ENCODE measurements at regions not wholly inside any gene's neighbourhood (a gene's known extent, or its start where the extent isn't known, plus 50 kb on each side); places are given as distances from the start of the nearest gene placed in this dataset.

DNA sequence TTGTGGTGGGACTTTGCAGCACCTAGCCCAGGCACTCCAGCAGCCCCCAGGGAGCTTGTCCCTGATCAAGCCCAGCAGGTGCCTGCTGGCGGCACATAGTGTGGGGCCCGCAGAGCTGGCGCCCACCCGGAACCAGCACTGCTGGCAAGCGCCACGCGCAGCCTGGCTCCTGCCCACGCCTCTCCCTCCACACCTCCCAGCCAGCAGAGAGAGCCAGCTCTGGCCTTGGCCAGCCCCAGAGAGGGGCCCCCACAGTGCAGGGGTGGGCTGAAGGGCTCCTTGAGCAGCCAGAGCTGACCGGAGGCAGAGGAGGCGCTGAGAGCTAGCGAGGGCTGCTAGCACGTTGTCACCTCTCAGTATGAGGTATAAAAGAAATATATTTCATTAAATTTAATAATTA is 716.5 kb upstream of the MAP3K7 start:
- no peak overlapping the region for H3K4me3 ChIP-seq
- H3K36me3 ChIP-seq: no peaks in the 10 kb centered on the region
- H3K27ac ChIP-seq: no peak overlapping the region
- no peaks in the 10 kb centered on the region for H3K4me1 ChIP-seq
- no peaks in the 10 kb centered on the region for H3K27me3 ChIP-seq
- H3K9me3 ChIP-seq: no peaks in the 10 kb centered on the region
- TF ChIP-seq, protein P1, sequence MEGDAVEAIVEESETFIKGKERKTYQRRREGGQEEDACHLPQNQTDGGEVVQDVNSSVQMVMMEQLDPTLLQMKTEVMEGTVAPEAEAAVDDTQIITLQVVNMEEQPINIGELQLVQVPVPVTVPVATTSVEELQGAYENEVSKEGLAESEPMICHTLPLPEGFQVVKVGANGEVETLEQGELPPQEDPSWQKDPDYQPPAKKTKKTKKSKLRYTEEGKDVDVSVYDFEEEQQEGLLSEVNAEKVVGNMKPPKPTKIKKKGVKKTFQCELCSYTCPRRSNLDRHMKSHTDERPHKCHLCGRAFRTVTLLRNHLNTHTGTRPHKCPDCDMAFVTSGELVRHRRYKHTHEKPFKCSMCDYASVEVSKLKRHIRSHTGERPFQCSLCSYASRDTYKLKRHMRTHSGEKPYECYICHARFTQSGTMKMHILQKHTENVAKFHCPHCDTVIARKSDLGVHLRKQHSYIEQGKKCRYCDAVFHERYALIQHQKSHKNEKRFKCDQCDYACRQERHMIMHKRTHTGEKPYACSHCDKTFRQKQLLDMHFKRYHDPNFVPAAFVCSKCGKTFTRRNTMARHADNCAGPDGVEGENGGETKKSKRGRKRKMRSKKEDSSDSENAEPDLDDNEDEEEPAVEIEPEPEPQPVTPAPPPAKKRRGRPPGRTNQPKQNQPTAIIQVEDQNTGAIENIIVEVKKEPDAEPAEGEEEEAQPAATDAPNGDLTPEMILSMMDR (IDR thresholded peaks at IDR 0.05): no peak
- intact Hi-C loops (cut with DNase I): no loop called here
- ATAC-seq: no peak
- DNase-seq: no peak

DNA sequence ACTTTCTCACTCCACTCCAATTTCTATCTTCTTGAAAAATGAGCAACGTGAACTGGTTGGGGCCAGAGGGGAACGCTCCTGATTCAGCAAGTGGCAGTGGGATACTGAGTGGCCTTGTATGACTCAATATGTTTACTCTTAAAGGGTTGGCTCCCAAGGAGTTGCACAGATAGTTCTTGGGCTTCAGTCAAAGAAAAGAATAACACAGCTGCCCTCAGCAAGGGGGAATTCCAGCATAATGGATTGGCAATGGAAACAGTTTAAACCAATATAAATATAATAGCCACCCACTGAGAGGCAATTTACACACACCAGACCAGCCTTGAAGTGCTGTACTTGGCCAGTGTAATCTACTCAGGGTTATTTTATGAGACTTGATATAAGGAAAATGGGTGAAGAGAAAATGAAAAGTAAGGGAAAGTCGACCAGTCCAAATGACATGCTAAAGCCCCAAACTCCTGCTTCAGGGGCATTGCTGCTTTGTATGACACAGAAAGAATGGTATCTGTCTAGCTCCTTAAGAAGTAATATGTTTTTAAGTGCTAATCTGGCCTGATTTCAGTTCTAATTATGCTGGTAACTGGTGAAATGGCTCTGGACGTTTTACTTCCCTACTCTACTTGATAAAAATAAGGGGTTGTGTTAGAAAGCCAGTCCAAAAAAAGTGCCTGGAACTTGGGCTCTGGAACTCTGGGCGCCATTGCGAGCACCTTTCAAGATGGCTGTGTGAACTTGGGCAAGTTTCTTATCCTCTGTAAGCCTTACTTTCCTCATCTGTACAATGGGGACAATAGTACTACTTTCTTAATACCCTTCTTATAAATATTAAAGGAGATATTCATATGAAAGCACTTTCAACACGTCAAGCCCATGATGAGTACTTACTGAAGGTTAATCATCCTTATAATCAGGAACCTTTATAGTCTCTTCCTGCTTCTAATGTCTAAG is 712.9 kb upstream of the MAP3K7 start:
- Histone ChIP-seq H3K4me1 (no peaks in the 10 kb centered on the region), H3K9me3 (no peaks in the 10 kb centered on the region), H3K27me3 (no peaks in the 10 kb centered on the region), H3K36me3 (no peaks in the 10 kb centered on the region), H3K4me3 (no peak overlapping the region), H3K27ac (no peak overlapping the region)
- ATAC-seq: no peak
- TF ChIP-seq, protein P1 (IDR thresholded peaks at IDR 0.05): no peak
- intact Hi-C loops (cut with DNase I): no loop called here
- no peak for DNase-seq

DNA sequence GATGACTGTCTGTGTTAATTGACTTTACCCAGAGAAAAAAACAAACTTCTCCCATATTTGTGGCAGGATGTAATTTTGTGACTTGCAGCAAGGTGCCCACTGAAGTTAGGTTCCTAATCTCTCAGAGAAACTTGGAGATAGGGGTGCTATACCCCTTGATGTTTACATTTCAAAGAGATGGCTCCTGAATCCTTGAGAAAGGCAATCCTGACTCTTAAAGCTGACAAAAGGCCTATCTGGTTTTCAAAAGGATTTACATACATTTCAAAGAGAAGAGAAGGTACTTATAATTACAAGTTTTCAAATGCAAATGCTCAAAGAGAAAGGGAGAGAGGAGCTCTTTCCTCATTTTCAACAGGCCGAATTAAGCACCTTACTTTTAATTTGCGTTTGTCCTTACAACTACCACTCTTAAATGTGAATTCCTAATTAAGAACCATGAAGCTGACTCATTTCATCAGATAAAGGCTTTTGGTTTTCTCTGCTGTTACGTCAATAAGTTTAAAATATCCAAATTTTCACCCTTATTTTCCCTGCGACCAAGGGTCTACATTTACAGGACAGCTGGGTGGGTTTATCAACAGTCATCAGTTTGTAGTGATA is 711.8 kb upstream of the MAP3K7 start:
- Histone ChIP-seq H3K4me1 (no peaks in the 10 kb centered on the region), H3K27me3 (no peaks in the 10 kb centered on the region), H3K36me3 (no peaks in the 10 kb centered on the region), H3K9me3 (no peaks in the 10 kb centered on the region), H3K4me3 (no peak overlapping the region), H3K27ac (no peak overlapping the region)
- ATAC-seq (no peak), DNase-seq (no peak)
- TF ChIP-seq, protein P1 (IDR thresholded peaks at IDR 0.05): no peak
- intact Hi-C loops (cut with DNase I): no loop called here

DNA sequence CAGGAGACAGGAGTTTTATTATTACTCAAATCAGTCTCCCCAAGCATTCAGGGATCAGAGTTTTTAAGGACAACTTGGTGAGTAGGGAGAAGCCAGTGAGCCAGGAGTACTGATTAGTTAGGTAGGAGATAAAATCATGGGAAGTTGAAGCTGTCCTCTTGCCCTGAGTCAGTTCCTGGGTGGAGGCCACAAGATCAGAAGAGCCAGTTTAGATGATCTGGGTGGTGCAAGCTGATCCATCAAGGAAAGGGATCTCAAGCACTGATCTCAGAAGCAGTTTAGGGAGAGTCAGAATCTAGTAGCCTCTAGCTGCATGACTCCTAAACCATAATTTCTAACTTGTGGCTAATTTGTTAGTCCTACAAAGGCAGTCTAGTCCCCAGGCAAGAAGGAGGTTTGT is 706.5 kb upstream of the MAP3K7 start:
- Histone ChIP-seq H3K27ac (no peak overlapping the region), H3K9me3 (no peaks in the 10 kb centered on the region), H3K4me3 (no peak overlapping the region), H3K4me1 (no peaks in the 10 kb centered on the region), H3K27me3 (no peaks in the 10 kb centered on the region), H3K36me3 (no peaks in the 10 kb centered on the region)
- ATAC-seq (no peak), DNase-seq (no peak)
- TF ChIP-seq, protein P1 (IDR thresholded peaks at IDR 0.05): no peak
- intact Hi-C loops (cut with DNase I): no loop called here

DNA sequence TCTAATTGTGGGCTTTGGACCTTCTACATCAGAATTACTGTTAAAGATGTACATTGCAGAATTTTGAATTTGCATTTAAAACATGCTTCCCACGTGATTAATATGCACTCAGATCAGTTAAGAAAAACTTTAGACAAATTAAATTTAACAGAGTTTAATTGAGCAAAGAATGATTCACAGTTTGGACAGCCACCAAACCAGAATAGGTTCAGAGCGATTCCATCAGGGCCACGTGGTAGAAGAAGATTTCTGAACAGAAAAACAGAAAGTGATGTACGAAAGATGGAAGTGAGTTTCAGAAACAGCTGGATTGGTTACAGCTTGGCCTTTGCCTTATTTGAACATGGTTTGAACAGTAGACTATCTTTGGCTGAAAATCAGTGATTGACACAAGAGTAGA is 704.2 kb upstream of the MAP3K7 start:
- H3K4me3 ChIP-seq: no peak overlapping the region
- intact Hi-C loops (cut with DNase I): no loop called here
- no peak overlapping the region for H3K27ac ChIP-seq
- ATAC-seq (no peak), DNase-seq (no peak)
- no peaks in the 10 kb centered on the region for H3K27me3 ChIP-seq
- no peaks in the 10 kb centered on the region for H3K9me3 ChIP-seq
- H3K36me3 ChIP-seq: no peaks in the 10 kb centered on the region
- TF ChIP-seq, protein P1 (IDR thresholded peaks at IDR 0.05): no peak
- H3K4me1 ChIP-seq: no peaks in the 10 kb centered on the region

All from upper lobe of right lung (tissue), 1 donor.